Kidney (tissue), 13 donors: ENCODE measurements at regions not wholly inside any gene's neighbourhood (a gene's known extent, or its start where the extent isn't known, plus 50 kb on each side); places are given as distances from the start of the nearest gene placed in this dataset.

Experiments used
- DNase-seq, 5 donors: peaks; one replicate each; pipeline ENCODE4 v3.0.0-alpha.2; 2013 to 2020
- FAIRE-seq: peaks from 2 replicates; lab custom pipeline; 2012; peaks lifted over from hg19 to GRCh38; lab: Jason Lieb, UNC
- H3K27ac ChIP-seq, 2 donors: one replicate each; pipeline ENCODE4 v1.7.0; 2013; ENCODE audit warnings: low read depth in 2 of 2, low read length in 2 of 2, inconsistent platforms in 1 of 2
- H3K27me3 ChIP-seq: one replicate; pipeline ENCODE4 v1.7.1; 2013; ENCODE audit warnings: low read length, inconsistent platforms; ENCODE audit not compliant: control insufficient read depth, insufficient read depth
- H3K36me3 ChIP-seq, 3 donors: one replicate each; pipeline versions ENCODE4 v1.7.0 to v1.7.1; 2013; ENCODE audit warnings: low read length in 3 of 3, control low read depth in 1 of 3, inconsistent platforms in 1 of 3; ENCODE audit not compliant: insufficient read depth in 3 of 3, control insufficient read depth in 2 of 3
- H3K4me1 ChIP-seq, 3 donors: one replicate each; pipeline versions ENCODE4 v1.7.0 to v1.7.1; 2013; ENCODE audit warnings: low read length in 3 of 3, inconsistent platforms in 1 of 3, low read depth in 1 of 3; ENCODE audit not compliant: control insufficient read depth in 2 of 3, insufficient read depth in 2 of 3
- H3K4me3 ChIP-seq, 3 donors: one replicate each; pipeline versions ENCODE4 v1.7.0 to v1.8.1; 2013; ENCODE audit warnings: low read length in 3 of 3, control low read depth in 1 of 3, inconsistent platforms in 1 of 3
- H3K9ac ChIP-seq, 3 donors: one replicate each; pipeline versions ENCODE4 v1.7.0 to v1.7.1; 2013; ENCODE audit warnings: low read length in 3 of 3, control low read depth in 1 of 3, inconsistent platforms in 1 of 3
- H3K9me3 ChIP-seq, 3 donors: one replicate each; pipeline versions ENCODE4 v1.7.0 to v1.7.1; 2013; ENCODE audit warnings: low read length in 3 of 3, control low read depth in 1 of 3, inconsistent platforms in 1 of 3; ENCODE audit not compliant: control insufficient read depth in 2 of 3, insufficient read depth in 1 of 3
- intact Hi-C: fragments of 100-400 bp; cut with DNase I; formaldehyde crosslinking; loops from one replicate; pipeline ENCODE4 v1.11.1; 2022
- TF ChIP-seq, protein P1 (sequence below): IDR thresholded peaks from 3 replicates; pipeline ENCODE4 v1.5.1; 2012; ENCODE audit warnings: mild to moderate bottlenecking, moderate library complexity, borderline replicate concordance; ENCODE audit not compliant: insufficient read depth; ENCODE audit errors: extremely low read depth
- donor health status: control.
- donor health status: control.
- donor health status: control.
- donor health status: control.
- donor health status: control.
- donor health status: DM: yes; HTN: yes; CAD: no.
- donor health status: Normal renal cell carcinoma (clear cell type).

DNA sequence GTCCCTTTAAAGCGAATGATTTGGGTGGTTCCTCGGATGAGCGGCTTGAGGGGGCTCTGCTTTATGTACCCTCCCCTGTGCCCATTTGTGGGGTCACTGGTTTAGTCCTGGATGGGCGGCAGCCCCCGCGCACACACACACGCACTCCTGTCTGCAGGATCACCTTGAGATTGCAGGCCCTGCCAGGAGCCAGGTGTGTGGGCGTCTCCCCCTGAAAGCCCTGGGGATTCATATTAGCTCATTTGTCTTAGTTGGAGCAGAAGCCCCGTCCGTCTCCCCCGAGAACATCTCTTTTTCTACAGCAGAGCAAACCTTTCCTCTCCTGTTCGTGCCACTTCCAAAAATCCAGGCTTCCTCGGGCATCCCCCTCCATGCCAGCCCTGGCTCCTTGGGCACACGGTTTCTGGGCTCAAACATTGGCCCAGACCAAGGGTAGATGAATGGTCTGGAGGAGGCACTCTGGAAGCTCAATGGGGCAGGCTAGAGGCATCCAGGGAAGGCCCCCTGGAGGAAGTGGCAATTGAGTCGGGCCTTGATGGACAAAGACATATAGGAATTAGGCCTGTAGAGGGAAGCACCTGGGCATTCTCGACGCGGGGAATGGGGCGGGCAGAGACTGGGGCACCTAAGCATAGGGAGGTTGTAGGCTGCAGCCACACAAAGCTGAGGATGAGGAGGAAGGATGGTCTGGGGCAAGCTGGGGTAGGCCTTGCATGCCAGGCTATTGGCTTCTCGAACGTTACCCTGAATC, 218.5 kb upstream of the GSE1 start:
- Histone ChIP-seq H3K4me3 (no peak overlapping the region), H3K4me1 (peaks cover 0 to 15% (median 9%) of the 10 kb centered on the region in 3 donors), H3K36me3 (no peaks in the 10 kb centered on the region), H3K9ac (no peak overlapping the region), H3K27ac (no peak overlapping the region), H3K9me3 (no peaks in the 10 kb centered on the region), H3K27me3 (no peaks in the 10 kb centered on the region)
- DNase-seq (peak in 1 of 5 donors; percentile 59), FAIRE-seq (no peak)
- intact Hi-C loops: no loop called here
- TF ChIP-seq, protein P1, sequence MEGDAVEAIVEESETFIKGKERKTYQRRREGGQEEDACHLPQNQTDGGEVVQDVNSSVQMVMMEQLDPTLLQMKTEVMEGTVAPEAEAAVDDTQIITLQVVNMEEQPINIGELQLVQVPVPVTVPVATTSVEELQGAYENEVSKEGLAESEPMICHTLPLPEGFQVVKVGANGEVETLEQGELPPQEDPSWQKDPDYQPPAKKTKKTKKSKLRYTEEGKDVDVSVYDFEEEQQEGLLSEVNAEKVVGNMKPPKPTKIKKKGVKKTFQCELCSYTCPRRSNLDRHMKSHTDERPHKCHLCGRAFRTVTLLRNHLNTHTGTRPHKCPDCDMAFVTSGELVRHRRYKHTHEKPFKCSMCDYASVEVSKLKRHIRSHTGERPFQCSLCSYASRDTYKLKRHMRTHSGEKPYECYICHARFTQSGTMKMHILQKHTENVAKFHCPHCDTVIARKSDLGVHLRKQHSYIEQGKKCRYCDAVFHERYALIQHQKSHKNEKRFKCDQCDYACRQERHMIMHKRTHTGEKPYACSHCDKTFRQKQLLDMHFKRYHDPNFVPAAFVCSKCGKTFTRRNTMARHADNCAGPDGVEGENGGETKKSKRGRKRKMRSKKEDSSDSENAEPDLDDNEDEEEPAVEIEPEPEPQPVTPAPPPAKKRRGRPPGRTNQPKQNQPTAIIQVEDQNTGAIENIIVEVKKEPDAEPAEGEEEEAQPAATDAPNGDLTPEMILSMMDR: no peak

DNA sequence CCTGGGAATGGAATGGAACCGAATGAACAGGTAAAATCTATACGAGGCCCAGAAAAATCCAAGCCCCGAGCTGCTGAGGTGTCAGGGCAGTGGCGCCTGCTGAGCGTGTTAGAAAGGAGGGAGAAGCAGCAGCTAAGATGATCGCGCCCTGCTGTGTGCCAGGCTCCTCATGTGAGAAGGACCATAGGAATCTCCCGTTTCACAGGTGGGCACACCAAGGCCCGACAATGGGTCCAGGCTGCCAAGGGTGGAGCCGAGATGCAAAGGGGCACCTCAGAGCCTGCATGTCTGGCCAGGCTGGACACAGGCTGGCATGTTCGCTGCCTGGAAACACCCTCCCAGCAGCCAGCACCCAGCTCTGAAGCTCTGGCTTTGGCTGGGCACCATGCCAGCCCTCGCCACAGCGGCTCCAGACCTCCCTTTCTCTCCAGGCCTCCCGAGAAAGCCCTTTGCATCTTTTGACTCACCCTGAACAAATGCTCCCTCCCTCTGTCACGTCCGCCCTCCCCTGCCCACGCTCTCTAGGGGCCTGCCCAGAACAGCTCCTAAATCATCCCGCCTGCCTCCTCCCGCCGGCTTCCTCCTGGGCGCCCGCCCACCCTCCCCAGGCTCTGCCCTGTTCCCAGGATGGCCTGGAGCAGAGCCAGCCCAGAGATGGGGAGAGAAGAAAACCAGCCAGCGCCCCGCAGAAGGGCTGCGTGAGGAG, 217.8 kb upstream of the GSE1 start:
- intact Hi-C loops: no loop called here
- Histone ChIP-seq H3K4me1 (peaks cover 3 to 13% (median 9%) of the 10 kb centered on the region in 3 donors), H3K4me3 (no peak overlapping the region), H3K36me3 (no peaks in the 10 kb centered on the region), H3K27ac (peak overlapping the region in 1 of 2 donors; percentile 63), H3K27me3 (no peaks in the 10 kb centered on the region), H3K9ac (no peak overlapping the region), H3K9me3 (no peaks in the 10 kb centered on the region)
- DNase-seq: peak; percentile 91 to 96 (median 93)
- TF ChIP-seq, protein P1: no peak
- no peak for FAIRE-seq

DNA sequence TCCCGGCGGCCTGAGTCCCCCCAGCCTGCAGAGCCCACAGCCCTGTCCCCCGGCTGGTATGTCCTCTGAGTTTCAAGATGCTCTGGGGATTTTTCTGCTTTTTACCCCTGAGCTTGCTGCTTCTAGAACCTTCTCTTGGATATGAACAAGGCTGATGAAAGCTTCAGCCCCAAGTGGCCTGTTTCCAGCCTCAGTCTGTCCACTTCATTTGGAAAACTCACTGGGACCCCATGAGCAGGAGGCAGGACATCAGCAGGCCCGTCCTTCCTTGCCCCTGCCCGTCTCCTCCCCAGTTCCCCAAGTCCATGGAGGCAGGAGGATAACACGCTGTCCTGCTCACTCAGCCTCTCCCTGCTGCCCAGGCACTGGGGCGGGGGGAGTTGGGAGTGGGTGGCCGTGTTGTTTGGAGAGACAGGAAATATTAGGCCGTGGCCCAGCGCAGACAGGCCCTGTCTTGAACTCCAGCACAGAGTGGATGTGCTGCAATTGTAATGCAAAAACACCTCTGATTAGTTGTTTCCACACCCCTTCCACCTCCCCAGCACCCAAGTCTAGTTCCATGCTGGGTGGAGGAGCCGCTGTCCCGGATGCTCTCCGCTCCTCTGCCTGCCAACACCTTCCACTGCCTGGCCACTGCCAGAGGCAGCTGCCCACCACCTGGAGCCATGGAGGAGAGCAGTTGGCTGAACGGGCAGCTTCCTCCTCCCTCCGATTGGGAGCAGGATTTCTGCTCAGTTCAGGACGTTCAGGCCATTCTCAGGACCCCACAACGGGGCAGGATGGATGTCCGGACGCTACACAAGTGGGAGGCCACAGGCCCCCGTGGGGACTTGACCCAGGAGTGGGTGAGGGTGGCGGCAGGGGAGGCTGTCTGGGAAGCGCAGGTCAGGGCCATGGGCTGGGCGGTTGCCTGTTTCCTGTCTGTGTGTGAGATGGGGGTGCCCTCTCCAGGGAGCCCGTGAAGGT, 216.9 kb upstream of the GSE1 start:
- FAIRE-seq (no peak), DNase-seq (peak in 4 of 5 donors; percentile 43 to 87 (median 73))
- TF ChIP-seq, protein P1: no peak
- H3K4me1 ChIP-seq: peaks cover 4 to 16% (median 9%) of the 10 kb centered on the region in 3 donors
- H3K9me3 ChIP-seq: no peaks in the 10 kb centered on the region
- H3K36me3 ChIP-seq: no peaks in the 10 kb centered on the region
- no peak overlapping the region for H3K4me3 ChIP-seq
- H3K27ac ChIP-seq: peak overlapping the region in 1 of 2 donors; percentile 63
- no peaks in the 10 kb centered on the region for H3K27me3 ChIP-seq
- no peak overlapping the region for H3K9ac ChIP-seq
- intact Hi-C loops: no loop called here
